GM12878 (cell line): ENCODE measurements at regions not wholly inside any gene's neighbourhood (a gene's known extent, or its start where the extent isn't known, plus 50 kb on each side); places are given as distances from the start of the nearest gene placed in this dataset.

Experiments used
- ATAC-seq: fragments of 200-7000 bp; cut with Tn5 transposase; 3 replicates; pipeline ENCODE4 v1.9.1; 2020; ENCODE audit warnings: mild to moderate bottlenecking, moderate library complexity
- BruUV-seq: library from RNA; stranded (reverse); fragments of 400-500 nt; replicated peaks from 2 replicates; lab custom pipeline; 2021; lab: Mats Ljungman, UMichigan
- CTCF ChIA-PET: fragments of 300-600 bp; sonication (Branson Sonifier 250); formaldehyde crosslinking; extraction: SDS; loops from one replicate; lab custom pipeline; 2021; ENCODE audit warnings: inconsistent platforms; lab: Yijun Ruan, JAX
- POLR2A ChIA-PET: fragments of 350-600 bp; formaldehyde crosslinking; extraction: SDS; loops from one replicate; lab custom pipeline; 2021; ENCODE audit warnings: inconsistent platforms; lab: Charles Lee
- RAD21 ChIA-PET: fragments of 300-600 bp; sonication (Branson Sonifier 250); formaldehyde crosslinking; loops from one replicate; lab custom pipeline; 2023; ENCODE audit warnings: antibody characterized with exemption; ENCODE audit not compliant: unreplicated experiment; lab: Charles Lee
- SMC1A ChIA-PET: fragments of 300-600 bp; sonication (Branson Sonifier 250); formaldehyde crosslinking; loops from one replicate; lab custom pipeline; 2023; ENCODE audit not compliant: unreplicated experiment, uncharacterized antibody; lab: Charles Lee
- DNase-seq: peaks from one replicate; pipeline ENCODE4 v3.0.0-alpha.2; 2011; ENCODE audit warnings: low read depth, low spot score
- FAIRE-seq: peaks from 3 replicates; lab custom pipeline; 2011; peaks lifted over from hg19 to GRCh38; lab: Jason Lieb, UNC
- H2AFZ ChIP-seq: 2 replicates; pipeline ENCODE4 v1.6.0; 2011; ENCODE audit warnings: low read depth, low read length, control low read depth; ENCODE audit not compliant: control insufficient read depth
- H3K27ac ChIP-seq: 2 replicates; pipeline ENCODE4 v1.5.1; 2011; ENCODE audit warnings: control low read depth; ENCODE audit not compliant: control insufficient read depth, insufficient read depth
- H3K27me3 ChIP-seq, 2 experiments: replicated peaks in 1 of 2; 2 replicates each; pipeline versions ENCODE4 v1.6.0 to v1.6.1; 2011; ENCODE audit warnings: low read length in 1 of 2; ENCODE audit not compliant: control insufficient read depth in 2 of 2, insufficient read depth in 2 of 2
- H3K36me3 ChIP-seq, 2 experiments: 2 replicates each; pipeline ENCODE4 v1.5.1; 2011; ENCODE audit warnings: low read length in 1 of 2; ENCODE audit not compliant: control insufficient read depth in 2 of 2, insufficient read depth in 2 of 2
- H3K4me1 ChIP-seq: 2 replicates; pipeline ENCODE4 v1.6.1; 2011; ENCODE audit warnings: mild to moderate bottlenecking, low read length, moderate library complexity, mixed read lengths; ENCODE audit not compliant: control insufficient read depth, insufficient read depth
- H3K4me2 ChIP-seq: 2 replicates; pipeline ENCODE4 v1.6.0; 2011; ENCODE audit warnings: control low read depth; ENCODE audit not compliant: control insufficient read depth, insufficient read depth
- H3K4me3 ChIP-seq: fragments of 200-600 bp; sonication (generic); 2 replicates; pipeline ENCODE4 v1.5.1; 2016
- H3K79me2 ChIP-seq: 2 replicates; pipeline ENCODE4 v1.6.0; 2011; ENCODE audit warnings: low read length; ENCODE audit not compliant: control insufficient read depth, insufficient read depth
- H3K9ac ChIP-seq: 2 replicates; pipeline ENCODE4 v1.8.0; 2011; ENCODE audit warnings: low read length, control low read depth, mixed read lengths; ENCODE audit not compliant: control insufficient read depth, insufficient read depth
- H3K9me3 ChIP-seq: replicated peaks from 3 replicates; pipeline ENCODE4 v1.5.1; 2011; ENCODE audit warnings: mild to moderate bottlenecking, low read length; ENCODE audit not compliant: control insufficient read depth, insufficient read depth
- H4K20me1 ChIP-seq: 2 replicates; pipeline ENCODE4 v1.6.0; 2011; ENCODE audit not compliant: control insufficient read depth, insufficient read depth
- ATF7 ChIP-seq: fragments of 450-650 bp; IDR thresholded peaks from 2 replicates; pipeline ENCODE4 v1.6.1; 2016; ENCODE audit warnings: low read depth, mild to moderate bottlenecking
- CREB1 ChIP-seq: IDR thresholded peaks from 2 replicates; pipeline ENCODE4 v1.6.1; 2012; ENCODE audit warnings: low read depth, mild to moderate bottlenecking, inconsistent platforms
- DPF2 ChIP-seq: fragments of 450-650 bp; IDR thresholded peaks from 2 replicates; pipeline ENCODE4 v1.6.1; 2017; ENCODE audit warnings: mild to moderate bottlenecking
- E2F4 ChIP-seq: IDR thresholded peaks from 2 replicates; pipeline ENCODE4 v1.6.1; 2012; ENCODE audit warnings: low read depth, low read length, improper control_type of control experiment
- ETV6 ChIP-seq, 2 experiments: fragments of 450-650 bp in 1 of 2; IDR thresholded peaks in 1 of 2; conservative IDR thresholded peaks in 1 of 2; 2 replicates each; pipeline ENCODE4 v1.6.1; 2014; ENCODE audit warnings: antibody characterized with exemption in 1 of 2, borderline replicate concordance in 1 of 2, low read depth in 1 of 2, mild to moderate bottlenecking in 1 of 2, moderate library complexity in 1 of 2
- IRF4 ChIP-seq: IDR thresholded peaks from 2 replicates; pipeline ENCODE4 v1.6.1; 2011; ENCODE audit warnings: low read depth, low read length
- KLF5 ChIP-seq: fragments of 450-650 bp; IDR thresholded peaks from 2 replicates; pipeline ENCODE4 v1.6.1; 2014; ENCODE audit warnings: mild to moderate bottlenecking; ENCODE audit not compliant: partially characterized antibody
- PAX8 ChIP-seq: fragments of 450-650 bp; IDR thresholded peaks from 2 replicates; pipeline ENCODE4 v1.6.1; 2017; ENCODE audit warnings: mild to moderate bottlenecking, moderate library complexity
- RAD51 ChIP-seq: fragments of 450-650 bp; IDR thresholded peaks from 2 replicates; pipeline ENCODE4 v1.6.1; 2016; ENCODE audit warnings: moderate library complexity, mild to moderate bottlenecking, inconsistent platforms
- RB1 ChIP-seq: fragments of 450-650 bp; formaldehyde crosslinking; IDR thresholded peaks from 2 replicates; pipeline ENCODE4 v1.6.1; 2017; ENCODE audit warnings: mild to moderate bottlenecking, borderline replicate concordance
- RUNX3 ChIP-seq: IDR thresholded peaks from 2 replicates; pipeline ENCODE4 v1.6.1; 2012; ENCODE audit warnings: low read length, inconsistent platforms
- SIN3A ChIP-seq: IDR thresholded peaks from 2 replicates; pipeline ENCODE4 v1.6.1; 2012; ENCODE audit warnings: low read depth, low read length, improper control_type of control experiment
- TCF3 ChIP-seq: IDR thresholded peaks from 2 replicates; pipeline ENCODE4 v1.6.1; 2012; ENCODE audit warnings: low read depth, mild to moderate bottlenecking, low read length, borderline replicate concordance; ENCODE audit not compliant: insufficient read depth
- WGBS: methylation state at CpG from one replicate; pipeline ENCODE4 v1.1.6; 2016; ENCODE audit warnings: low lambda C conversion rate; ENCODE audit not compliant: insufficient replicate concordance, insufficient coverage; ENCODE audit errors: missing lambda C conversion rate; 5-methylcytosine and 5-hydroxymethylcytosine counted together
- in situ Hi-C: fragments of 300-500 bp; cut with MboI; formaldehyde crosslinking; loops from 9 replicates; pipeline ENCODE4 v1.14.3; 2018; ENCODE audit warnings: mixed read lengths
- intact Hi-C: fragments of 100-400 bp; cut with micrococcal nuclease; formaldehyde crosslinking; loops from one replicate; pipeline ENCODE4 v1.14.2; 2022; ENCODE audit not compliant: unreplicated experiment
- TF ChIP-seq, protein P1 (sequence below): fragments of 450-650 bp; IDR thresholded peaks from 2 replicates; pipeline ENCODE4 v1.6.1; 2017; ENCODE audit warnings: antibody characterized with exemption, mild to moderate bottlenecking, moderate library complexity

DNA sequence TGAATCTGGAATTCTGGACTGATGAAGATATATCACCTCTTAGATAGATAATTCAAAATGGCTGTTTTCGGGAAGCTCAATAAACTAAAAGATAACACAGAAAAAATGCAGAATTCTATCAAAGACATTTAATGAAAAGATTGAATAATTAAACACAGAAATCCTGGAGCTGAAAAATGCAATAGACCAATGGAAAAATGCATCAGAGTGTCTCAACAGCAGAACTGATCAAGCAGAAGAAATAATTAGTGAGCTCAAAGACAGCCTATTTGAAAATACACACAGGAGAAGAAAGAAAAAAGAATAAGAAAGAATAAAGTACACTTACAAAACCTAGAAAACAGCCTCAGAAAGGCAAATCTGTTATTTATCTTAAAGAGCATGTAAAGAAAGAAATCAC is 356.4 kb upstream of the B3GAT1 start:
- H3K4me3 ChIP-seq, result no peak overlapping the region
- no peak for FAIRE-seq
- TF ChIP-seq RB1, result no peak
- no peak for TF ChIP-seq IRF4
- no peak for TF ChIP-seq DPF2
- no peak for TF ChIP-seq PAX8
- no peak for TF ChIP-seq CREB1
- TF ChIP-seq RAD51, result no peak
- no peak for TF ChIP-seq ETV6 (conservative IDR thresholded peaks at IDR 0.05 in 1 of 2, IDR thresholded peaks at IDR 0.05 in 1 of 2; ENCODE audit: borderline replicate concordance in 1 of 2, low read depth in 1 of 2)
- TF ChIP-seq, protein P1, sequence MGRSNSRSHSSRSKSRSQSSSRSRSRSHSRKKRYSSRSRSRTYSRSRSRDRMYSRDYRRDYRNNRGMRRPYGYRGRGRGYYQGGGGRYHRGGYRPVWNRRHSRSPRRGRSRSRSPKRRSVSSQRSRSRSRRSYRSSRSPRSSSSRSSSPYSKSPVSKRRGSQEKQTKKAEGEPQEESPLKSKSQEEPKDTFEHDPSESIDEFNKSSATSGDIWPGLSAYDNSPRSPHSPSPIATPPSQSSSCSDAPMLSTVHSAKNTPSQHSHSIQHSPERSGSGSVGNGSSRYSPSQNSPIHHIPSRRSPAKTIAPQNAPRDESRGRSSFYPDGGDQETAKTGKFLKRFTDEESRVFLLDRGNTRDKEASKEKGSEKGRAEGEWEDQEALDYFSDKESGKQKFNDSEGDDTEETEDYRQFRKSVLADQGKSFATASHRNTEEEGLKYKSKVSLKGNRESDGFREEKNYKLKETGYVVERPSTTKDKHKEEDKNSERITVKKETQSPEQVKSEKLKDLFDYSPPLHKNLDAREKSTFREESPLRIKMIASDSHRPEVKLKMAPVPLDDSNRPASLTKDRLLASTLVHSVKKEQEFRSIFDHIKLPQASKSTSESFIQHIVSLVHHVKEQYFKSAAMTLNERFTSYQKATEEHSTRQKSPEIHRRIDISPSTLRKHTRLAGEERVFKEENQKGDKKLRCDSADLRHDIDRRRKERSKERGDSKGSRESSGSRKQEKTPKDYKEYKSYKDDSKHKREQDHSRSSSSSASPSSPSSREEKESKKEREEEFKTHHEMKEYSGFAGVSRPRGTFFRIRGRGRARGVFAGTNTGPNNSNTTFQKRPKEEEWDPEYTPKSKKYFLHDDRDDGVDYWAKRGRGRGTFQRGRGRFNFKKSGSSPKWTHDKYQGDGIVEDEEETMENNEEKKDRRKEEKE, result no peak
- no peak for TF ChIP-seq KLF5
- no peak for TF ChIP-seq TCF3
- TF ChIP-seq ATF7, result no peak
- TF ChIP-seq SIN3A, result no peak
- no peak for TF ChIP-seq RUNX3
- TF ChIP-seq E2F4, result no peak
- H3K4me1 ChIP-seq, result no peaks in the 10 kb centered on the region
- in situ Hi-C loops (no loop called here), intact Hi-C loops (no loop called here)
- H3K27me3 ChIP-seq, result peaks cover 0 to 2% of the 10 kb centered on the region in 2 experiments; a peak in 1 of 4 replicates
- no peak for DNase-seq
- ChIA-PET POLR2A (no interaction called here), RAD21 (no interaction called here), CTCF (no interaction called here), SMC1A (no interaction called here)
- H3K36me3 ChIP-seq, result no peaks in the 10 kb centered on the region
- no peaks in the 10 kb centered on the region for H4K20me1 ChIP-seq
- H2AFZ ChIP-seq, result no peak overlapping the region
- ATAC-seq, result no peak
- H3K9ac ChIP-seq, result no peak overlapping the region
- no peak overlapping the region for H3K27ac ChIP-seq
- H3K9me3 ChIP-seq, result no peaks in the 10 kb centered on the region; the same call in 2 of the 3 replicates
- no TSS peak for BruUV-seq
- H3K4me2 ChIP-seq, result no peak overlapping the region
- H3K79me2 ChIP-seq, result no peaks in the 10 kb centered on the region
- 81% methylated on average over 1 of the region's 1 CpG for WGBS
